NT2/D1 (cell line): ENCODE measurements at regions not wholly inside any gene's neighbourhood (a gene's known extent, or its start where the extent isn't known, plus 50 kb on each side); places are given as distances from the start of the nearest gene placed in this dataset.

Experiments used
- DNase-seq: peaks from one replicate; pipeline ENCODE4 v3.0.0-alpha.2; 2011; ENCODE audit warnings: low read depth, low spot score
- H3K27me3 ChIP-seq: 2 replicates; pipeline ENCODE4 v1.6.0; 2011; ENCODE audit warnings: mild to moderate bottlenecking; ENCODE audit not compliant: insufficient read length, insufficient read depth
- H3K36me3 ChIP-seq: 2 replicates; pipeline ENCODE4 v1.6.1; 2011; ENCODE audit warnings: mild to moderate bottlenecking, low read length, mixed read lengths; ENCODE audit not compliant: insufficient read depth, insufficient read length
- H3K4me1 ChIP-seq: 2 replicates; pipeline ENCODE4 v1.5.1; 2011; ENCODE audit not compliant: insufficient read depth, insufficient read length
- H3K4me3 ChIP-seq: 2 replicates; pipeline ENCODE4 v1.5.1; 2011; ENCODE audit warnings: low read depth; ENCODE audit not compliant: insufficient read length
- H3K9ac ChIP-seq: 2 replicates; pipeline ENCODE4 v1.6.0; 2011; ENCODE audit warnings: low read depth; ENCODE audit not compliant: insufficient read length
- H3K9me3 ChIP-seq: 2 replicates; pipeline ENCODE4 v1.5.1; 2011; ENCODE audit warnings: mild to moderate bottlenecking, low read length; ENCODE audit not compliant: insufficient read depth
- SUZ12 ChIP-seq: IDR thresholded peaks from 2 replicates; pipeline ENCODE4 v1.6.1; 2011; ENCODE audit not compliant: insufficient read length, insufficient read depth; ENCODE audit errors: extremely low read depth
- YY1 ChIP-seq: IDR thresholded peaks from 2 replicates; pipeline ENCODE4 v1.6.1; 2011; ENCODE audit not compliant: insufficient read length, insufficient read depth
- ZNF274 ChIP-seq: IDR thresholded peaks from 2 replicates; pipeline ENCODE4 v1.6.1; 2011; ENCODE audit warnings: mild to moderate bottlenecking, low read depth, low read length

- Histone ChIP-seq H3K4me1 (no peaks in the 10 kb centered on the region), H3K4me3 (no peak overlapping the region), H3K27me3 (no peaks in the 10 kb centered on the region), H3K9me3 (peaks cover 11% of the 10 kb centered on the region), H3K9ac (no peak overlapping the region), H3K36me3 (no peaks in the 10 kb centered on the region)
- TF ChIP-seq YY1, result no peak
- no peak for TF ChIP-seq SUZ12
- TF ChIP-seq ZNF274, result no peak
- no peak for DNase-seq
These were observed 463.2 kb upstream of the B3GALT2 start for GRCh38 chr1:193649587-193649986.

- TF ChIP-seq SUZ12 (no peak), YY1 (no peak), ZNF274 (no peak)
- H3K4me1 ChIP-seq, result no peaks in the 10 kb centered on the region
- DNase-seq, result no peak
These were observed 448.5 kb upstream of the B3GALT2 start for GRCh38 chr1:193634876-193635275.

GRCh38 chr1:193634470-193634869 lies 448.1 kb upstream of the B3GALT2 start:
- H3K9ac ChIP-seq, result no peak overlapping the region
- no peak overlapping the region for H3K4me3 ChIP-seq
- no peaks in the 10 kb centered on the region for H3K4me1 ChIP-seq
- H3K27me3 ChIP-seq, result no peaks in the 10 kb centered on the region
- H3K9me3 ChIP-seq, result no peaks in the 10 kb centered on the region
- DNase-seq, result no peak
- TF ChIP-seq ZNF274 (no peak), SUZ12 (no peak), YY1 (no peak)
- H3K36me3 ChIP-seq, result no peaks in the 10 kb centered on the region

More at GRCh38 chr1:193634876-193635275, 448.5 kb upstream of the B3GALT2 start:
- H3K4me3 ChIP-seq, result no peak overlapping the region
- no peaks in the 10 kb centered on the region for H3K9me3 ChIP-seq
- no peak overlapping the region for H3K9ac ChIP-seq
- no peaks in the 10 kb centered on the region for H3K27me3 ChIP-seq
- H3K36me3 ChIP-seq, result no peaks in the 10 kb centered on the region

- DNase-seq, result no peak
- TF ChIP-seq YY1 (no peak), SUZ12 (no peak)
- H3K4me3 ChIP-seq, result no peak overlapping the region
- no peaks in the 10 kb centered on the region for H3K36me3 ChIP-seq
- no peak overlapping the region for H3K9ac ChIP-seq
- no peaks in the 10 kb centered on the region for H3K9me3 ChIP-seq
- no peaks in the 10 kb centered on the region for H3K27me3 ChIP-seq
- H3K4me1 ChIP-seq, result no peaks in the 10 kb centered on the region
These were observed 447.6 kb upstream of the B3GALT2 start for GRCh38 chr1:193633991-193634390.

GRCh38 chr1:193633093-193633492 lies 446.7 kb upstream of the B3GALT2 start:
- no peaks in the 10 kb centered on the region for H3K9me3 ChIP-seq
- no peak for DNase-seq
- H3K9ac ChIP-seq, result no peak overlapping the region
- no peaks in the 10 kb centered on the region for H3K27me3 ChIP-seq
- H3K4me1 ChIP-seq, result no peaks in the 10 kb centered on the region
- H3K4me3 ChIP-seq, result no peak overlapping the region
- no peaks in the 10 kb centered on the region for H3K36me3 ChIP-seq
- no peak for TF ChIP-seq ZNF274
- TF ChIP-seq SUZ12, result no peak
- no peak for TF ChIP-seq YY1

GRCh38 chr1:193631306-193631705 lies 444.9 kb upstream of the B3GALT2 start:
- no peak for DNase-seq
- Histone ChIP-seq H3K4me1 (no peaks in the 10 kb centered on the region), H3K9ac (no peak overlapping the region), H3K36me3 (no peaks in the 10 kb centered on the region), H3K27me3 (no peaks in the 10 kb centered on the region), H3K4me3 (no peak overlapping the region), H3K9me3 (no peaks in the 10 kb centered on the region)
- TF ChIP-seq YY1, result no peak
- no peak for TF ChIP-seq SUZ12
- no peak for TF ChIP-seq ZNF274

- Histone ChIP-seq H3K9ac (no peak overlapping the region), H3K36me3 (no peaks in the 10 kb centered on the region), H3K27me3 (no peaks in the 10 kb centered on the region), H3K4me3 (no peak overlapping the region), H3K4me1 (no peaks in the 10 kb centered on the region), H3K9me3 (no peaks in the 10 kb centered on the region)
- DNase-seq, result no peak
- TF ChIP-seq SUZ12 (no peak), YY1 (no peak), ZNF274 (no peak)
These were observed 443.5 kb upstream of the B3GALT2 start for GRCh38 chr1:193629875-193630274.

- TF ChIP-seq ZNF274 (no peak), SUZ12 (no peak), YY1 (no peak)
- H3K4me1 ChIP-seq, result no peaks in the 10 kb centered on the region
These were observed 440.3 kb upstream of the B3GALT2 start for GRCh38 chr1:193626695-193627094.

More at GRCh38 chr1:193626695-193627094, 440.3 kb upstream of the B3GALT2 start:
- Histone ChIP-seq H3K9ac (no peak overlapping the region), H3K36me3 (no peaks in the 10 kb centered on the region), H3K9me3 (no peaks in the 10 kb centered on the region), H3K4me3 (no peak overlapping the region), H3K27me3 (no peaks in the 10 kb centered on the region)
- DNase-seq, result no peak
